ENCODE measurements at regions not wholly inside any gene's neighbourhood (a gene's known extent, or its start where the extent isn't known, plus 50 kb on each side); places are given as distances from the start of the nearest gene placed in this dataset.
A peak's percentile ranks its signal among the peaks of the same experiment; 100 is the strongest.

DNA sequence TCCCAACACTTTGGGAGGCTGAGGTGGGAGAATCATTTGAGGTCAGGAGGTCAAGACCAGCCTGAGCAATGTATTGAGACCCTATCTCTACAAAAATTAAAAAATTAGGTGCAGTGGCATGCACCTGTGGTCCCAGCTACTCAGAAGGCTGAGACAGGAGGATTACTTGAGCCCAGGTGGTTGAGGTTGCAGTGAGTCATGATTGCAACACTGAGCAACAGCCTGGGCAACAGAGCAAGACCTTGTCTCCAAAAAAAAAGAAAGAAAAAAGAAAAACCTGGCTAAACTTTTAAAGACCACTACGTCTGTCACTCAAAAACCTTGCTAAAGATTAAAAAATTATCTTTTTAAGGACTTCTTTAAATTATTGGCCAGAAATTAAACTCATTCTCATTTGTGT, 59.8 kb upstream of the ABCA1 start:
- POLR2A ChIA-PET = no interaction called here
- TF ChIP-seq, protein P1, sequence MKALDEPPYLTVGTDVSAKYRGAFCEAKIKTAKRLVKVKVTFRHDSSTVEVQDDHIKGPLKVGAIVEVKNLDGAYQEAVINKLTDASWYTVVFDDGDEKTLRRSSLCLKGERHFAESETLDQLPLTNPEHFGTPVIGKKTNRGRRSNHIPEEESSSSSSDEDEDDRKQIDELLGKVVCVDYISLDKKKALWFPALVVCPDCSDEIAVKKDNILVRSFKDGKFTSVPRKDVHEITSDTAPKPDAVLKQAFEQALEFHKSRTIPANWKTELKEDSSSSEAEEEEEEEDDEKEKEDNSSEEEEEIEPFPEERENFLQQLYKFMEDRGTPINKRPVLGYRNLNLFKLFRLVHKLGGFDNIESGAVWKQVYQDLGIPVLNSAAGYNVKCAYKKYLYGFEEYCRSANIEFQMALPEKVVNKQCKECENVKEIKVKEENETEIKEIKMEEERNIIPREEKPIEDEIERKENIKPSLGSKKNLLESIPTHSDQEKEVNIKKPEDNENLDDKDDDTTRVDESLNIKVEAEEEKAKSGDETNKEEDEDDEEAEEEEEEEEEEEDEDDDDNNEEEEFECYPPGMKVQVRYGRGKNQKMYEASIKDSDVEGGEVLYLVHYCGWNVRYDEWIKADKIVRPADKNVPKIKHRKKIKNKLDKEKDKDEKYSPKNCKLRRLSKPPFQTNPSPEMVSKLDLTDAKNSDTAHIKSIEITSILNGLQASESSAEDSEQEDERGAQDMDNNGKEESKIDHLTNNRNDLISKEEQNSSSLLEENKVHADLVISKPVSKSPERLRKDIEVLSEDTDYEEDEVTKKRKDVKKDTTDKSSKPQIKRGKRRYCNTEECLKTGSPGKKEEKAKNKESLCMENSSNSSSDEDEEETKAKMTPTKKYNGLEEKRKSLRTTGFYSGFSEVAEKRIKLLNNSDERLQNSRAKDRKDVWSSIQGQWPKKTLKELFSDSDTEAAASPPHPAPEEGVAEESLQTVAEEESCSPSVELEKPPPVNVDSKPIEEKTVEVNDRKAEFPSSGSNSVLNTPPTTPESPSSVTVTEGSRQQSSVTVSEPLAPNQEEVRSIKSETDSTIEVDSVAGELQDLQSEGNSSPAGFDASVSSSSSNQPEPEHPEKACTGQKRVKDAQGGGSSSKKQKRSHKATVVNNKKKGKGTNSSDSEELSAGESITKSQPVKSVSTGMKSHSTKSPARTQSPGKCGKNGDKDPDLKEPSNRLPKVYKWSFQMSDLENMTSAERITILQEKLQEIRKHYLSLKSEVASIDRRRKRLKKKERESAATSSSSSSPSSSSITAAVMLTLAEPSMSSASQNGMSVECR (CRISPR knock-in tag; IDR thresholded peaks at IDR 0.05) = no peak
- TF ChIP-seq, protein P2, sequence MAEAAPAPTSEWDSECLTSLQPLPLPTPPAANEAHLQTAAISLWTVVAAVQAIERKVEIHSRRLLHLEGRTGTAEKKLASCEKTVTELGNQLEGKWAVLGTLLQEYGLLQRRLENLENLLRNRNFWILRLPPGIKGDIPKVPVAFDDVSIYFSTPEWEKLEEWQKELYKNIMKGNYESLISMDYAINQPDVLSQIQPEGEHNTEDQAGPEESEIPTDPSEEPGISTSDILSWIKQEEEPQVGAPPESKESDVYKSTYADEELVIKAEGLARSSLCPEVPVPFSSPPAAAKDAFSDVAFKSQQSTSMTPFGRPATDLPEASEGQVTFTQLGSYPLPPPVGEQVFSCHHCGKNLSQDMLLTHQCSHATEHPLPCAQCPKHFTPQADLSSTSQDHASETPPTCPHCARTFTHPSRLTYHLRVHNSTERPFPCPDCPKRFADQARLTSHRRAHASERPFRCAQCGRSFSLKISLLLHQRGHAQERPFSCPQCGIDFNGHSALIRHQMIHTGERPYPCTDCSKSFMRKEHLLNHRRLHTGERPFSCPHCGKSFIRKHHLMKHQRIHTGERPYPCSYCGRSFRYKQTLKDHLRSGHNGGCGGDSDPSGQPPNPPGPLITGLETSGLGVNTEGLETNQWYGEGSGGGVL (CRISPR knock-in tag; IDR thresholded peaks at IDR 0.05) = no peak
- TF ChIP-seq TAF9B (IDR thresholded peaks at IDR 0.05; ENCODE audit: partially characterized antibody) = no peak
- TF ChIP-seq CEBPG (CRISPR knock-in tag; IDR thresholded peaks at IDR 0.05) = peak; percentile 47; the same call in 1 of the 2 replicates
- peak in 1 of 2 experiments; percentile 41; a peak in 1 of 4 replicates for TF ChIP-seq CEBPG (tag; conservative IDR thresholded peaks at IDR 0.05 in 1 of 2, IDR thresholded peaks at IDR 0.05 in 1 of 2)
- no peak for TF ChIP-seq SIRT6 (IDR thresholded peaks at IDR 0.05; ENCODE audit: low read depth, low read length)
- TF ChIP-seq RB1 (IDR thresholded peaks at IDR 0.05; ENCODE audit: low read depth) = no peak
- peaks cover 0 to 4% of the 10 kb centered on the region in 2 experiments; a peak in 1 of 5 replicates for H3K27me3 ChIP-seq (ENCODE audit: control insufficient read depth in 2 of 2, insufficient read depth in 2 of 2, low read length in 2 of 2)
- CTCF ChIA-PET (ENCODE audit: low intra/inter-chr PET ratio) = no interaction called here
- peaks cover 5 to 12% of the 10 kb centered on the region in 2 experiments; a peak in 4 of 5 replicates for H3K4me1 ChIP-seq (replicated peaks in 1 of 2; ENCODE audit: control insufficient read depth in 2 of 2, insufficient read depth in 2 of 2, low read length in 2 of 2)
- FAIRE-seq = no peak
- no peak for DNase-seq (ENCODE audit: extremely low read depth in 1 of 4, low spot score in 3 of 4)
- no peak overlapping the region for H3K4me2 ChIP-seq (ENCODE audit: insufficient read depth, low read length)
- no TSS peak for BruUV-seq (replicated peaks)
- in situ Hi-C loops (cut with MboI) = no loop called here
- H3K27ac ChIP-seq (ENCODE audit: extremely low read depth, low read depth, low read length) = no peak overlapping the region
- H2AFZ ChIP-seq (ENCODE audit: low read depth, low read length) = no peak overlapping the region
- WGBS (ENCODE audit: insufficient coverage, low coverage, missing lambda C conversion rate) = 0% methylated on average over 1 of the region's 1 CpG
- no peak overlapping the region for H3K4me3 ChIP-seq
- H3K9ac ChIP-seq (ENCODE audit: insufficient read depth in 1 of 2, low read depth in 2 of 2, low read length in 2 of 2) = no peak overlapping the region
- H3K9me1 ChIP-seq (ENCODE audit: control insufficient read depth, insufficient read depth, low read length) = no peaks in the 10 kb centered on the region
- no peaks in the 10 kb centered on the region for H3K36me3 ChIP-seq (ENCODE audit: control insufficient read depth, insufficient read depth, low read length)
- intact Hi-C loops (cut with micrococcal nuclease) = no loop called here
- no peaks in the 10 kb centered on the region for H3K79me2 ChIP-seq (ENCODE audit: control insufficient read depth, insufficient read depth, low read length)
- no peaks in the 10 kb centered on the region for H3K9me3 ChIP-seq (replicated peaks; ENCODE audit: control insufficient read depth, insufficient read depth, low read depth, low read length)
- H4K20me1 ChIP-seq (replicated peaks; ENCODE audit: control insufficient read depth, insufficient read depth, low read length) = no peaks in the 10 kb centered on the region
- no peak for ATAC-seq

All from K562 (cell line).